HG02588 (cell line): ENCODE measurements at regions not wholly inside any gene's neighbourhood (a gene's known extent, or its start where the extent isn't known, plus 50 kb on each side); places are given as distances from the start of the nearest gene placed in this dataset.
"Not testable (repeated sequence)": the region's sequence is repeated elsewhere in the genome, so short reads cannot be mapped to it uniquely, and the experiment has no call there.

Experiments used
- ATAC-seq: cut with Tn5 transposase; IDR thresholded peaks from one replicate; pipeline ENCODE4 v1.9.1; 2021; ENCODE audit warnings: mild to moderate bottlenecking, moderate library complexity; ENCODE audit not compliant: unreplicated experiment

GRCh38 chr1:222470252-222470805 is 77.6 kb downstream of the HHIPL2 start:
- ATAC-seq: not testable (repeated sequence)

GRCh38 chr1:222466150-222466865 is 81.6 kb downstream of the HHIPL2 start:
- no peak for ATAC-seq

GRCh38 chr1:222465211-222466041 is 82.5 kb downstream of the HHIPL2 start:
- ATAC-seq: peak; percentile 97

- peak; percentile 8 for ATAC-seq
Observed at GRCh38 chr1:222464841-222465210, 83.1 kb downstream of the HHIPL2 start.

- ATAC-seq: no peak
Observed at GRCh38 chr1:222463059-222463730, 84.7 kb downstream of the HHIPL2 start.

- no peak for ATAC-seq
Observed at GRCh38 chr1:222462601-222463000, 85.3 kb downstream of the HHIPL2 start.

- no peak for ATAC-seq
Observed at GRCh38 chr1:222461941-222462340, 86.0 kb downstream of the HHIPL2 start.

GRCh38 chr1:222459652-222460051 is 88.3 kb downstream of the HHIPL2 start:
- no peak for ATAC-seq

- ATAC-seq: no peak
Observed at GRCh38 chr1:222457513-222457912, 90.4 kb downstream of the HHIPL2 start.

GRCh38 chr1:222457084-222457483 is 90.8 kb downstream of the HHIPL2 start:
- no peak for ATAC-seq

GRCh38 chr1:222455188-222455879 is 92.6 kb downstream of the HHIPL2 start:
- peak; percentile 98 for ATAC-seq

- peak; percentile 11 for ATAC-seq
Observed at GRCh38 chr1:222454782-222455181, 93.1 kb downstream of the HHIPL2 start.

- no peak for ATAC-seq
Observed at GRCh38 chr1:222454186-222454585, 93.7 kb downstream of the HHIPL2 start.

- ATAC-seq: no peak
Observed at GRCh38 chr1:222452031-222452430, 95.9 kb downstream of the HHIPL2 start.

- ATAC-seq: no peak
Observed at GRCh38 chr1:222443566-222443965, 104.3 kb downstream of the HHIPL2 start.

GRCh38 chr1:222441066-222441465 is 106.8 kb downstream of the HHIPL2 start:
- ATAC-seq: no peak

GRCh38 chr1:222424826-222425225 is 123.1 kb downstream of the HHIPL2 start:
- no peak for ATAC-seq

- ATAC-seq: no peak
Observed at GRCh38 chr1:222421380-222421779, 126.5 kb downstream of the HHIPL2 start.

- ATAC-seq: no peak
Observed at GRCh38 chr1:222420633-222421032, 127.3 kb downstream of the HHIPL2 start.

GRCh38 chr1:222418654-222419053 is 129.2 kb downstream of the HHIPL2 start:
- ATAC-seq: no peak

- no peak for ATAC-seq
Observed at GRCh38 chr1:222417264-222417663, 130.6 kb downstream of the HHIPL2 start.
